ENCODE measurements at regions not wholly inside any gene's neighbourhood (a gene's known extent, or its start where the extent isn't known, plus 50 kb on each side); places are given as distances from the start of the nearest gene placed in this dataset.
A peak's percentile ranks its signal among the peaks of the same experiment; 100 is the strongest.

GRCh38 chr21:18477043-18477442 is 73.5 kb upstream of the TMPRSS15 start:
- intact Hi-C loops (cut with DNase I), result no loop called here
- peak in 1 of 4 donors; percentile 21 for DNase-seq
- peak; percentile 89 for ATAC-seq
- Histone ChIP-seq H3K4me1 (no peaks in the 10 kb centered on the region), H3K27me3 (no peaks in the 10 kb centered on the region), H3K36me3 (no peaks in the 10 kb centered on the region), H3K4me3 (no peak overlapping the region), H3K9me3 (peaks cover 0 to 7% of the 10 kb centered on the region in 2 donors), H3K27ac (no peak overlapping the region)
- TF ChIP-seq, protein P1, sequence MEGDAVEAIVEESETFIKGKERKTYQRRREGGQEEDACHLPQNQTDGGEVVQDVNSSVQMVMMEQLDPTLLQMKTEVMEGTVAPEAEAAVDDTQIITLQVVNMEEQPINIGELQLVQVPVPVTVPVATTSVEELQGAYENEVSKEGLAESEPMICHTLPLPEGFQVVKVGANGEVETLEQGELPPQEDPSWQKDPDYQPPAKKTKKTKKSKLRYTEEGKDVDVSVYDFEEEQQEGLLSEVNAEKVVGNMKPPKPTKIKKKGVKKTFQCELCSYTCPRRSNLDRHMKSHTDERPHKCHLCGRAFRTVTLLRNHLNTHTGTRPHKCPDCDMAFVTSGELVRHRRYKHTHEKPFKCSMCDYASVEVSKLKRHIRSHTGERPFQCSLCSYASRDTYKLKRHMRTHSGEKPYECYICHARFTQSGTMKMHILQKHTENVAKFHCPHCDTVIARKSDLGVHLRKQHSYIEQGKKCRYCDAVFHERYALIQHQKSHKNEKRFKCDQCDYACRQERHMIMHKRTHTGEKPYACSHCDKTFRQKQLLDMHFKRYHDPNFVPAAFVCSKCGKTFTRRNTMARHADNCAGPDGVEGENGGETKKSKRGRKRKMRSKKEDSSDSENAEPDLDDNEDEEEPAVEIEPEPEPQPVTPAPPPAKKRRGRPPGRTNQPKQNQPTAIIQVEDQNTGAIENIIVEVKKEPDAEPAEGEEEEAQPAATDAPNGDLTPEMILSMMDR (IDR thresholded peaks at IDR 0.05), result no peak

DNA sequence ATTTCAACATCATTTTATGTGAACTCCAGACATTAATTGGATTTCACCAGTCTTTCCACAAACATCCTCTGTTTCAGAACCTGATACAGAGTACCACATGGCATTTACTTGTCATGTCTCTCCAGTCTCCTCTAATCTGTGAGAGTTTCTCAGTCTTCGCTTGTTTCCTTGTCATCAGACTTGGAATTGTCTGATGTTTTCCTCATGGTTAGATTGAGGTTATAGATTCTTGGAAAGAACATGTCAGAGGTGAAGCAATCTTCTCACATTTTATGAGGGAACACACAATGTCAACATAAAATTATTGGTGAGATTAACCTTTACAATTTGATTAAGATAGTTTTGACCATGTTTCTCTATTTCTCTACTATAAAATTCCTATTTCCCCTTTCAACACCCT is 74.9 kb upstream of the TMPRSS15 start:
- intact Hi-C loops (cut with DNase I), result no loop called here
- TF ChIP-seq, protein P1 (IDR thresholded peaks at IDR 0.05), result no peak
- Histone ChIP-seq H3K36me3 (no peaks in the 10 kb centered on the region), H3K27me3 (no peaks in the 10 kb centered on the region), H3K27ac (no peak overlapping the region), H3K4me1 (no peaks in the 10 kb centered on the region), H3K4me3 (no peak overlapping the region), H3K9me3 (peaks cover 0 to 7% of the 10 kb centered on the region in 2 donors)
- ATAC-seq, result no peak
- no peak for DNase-seq

DNA sequence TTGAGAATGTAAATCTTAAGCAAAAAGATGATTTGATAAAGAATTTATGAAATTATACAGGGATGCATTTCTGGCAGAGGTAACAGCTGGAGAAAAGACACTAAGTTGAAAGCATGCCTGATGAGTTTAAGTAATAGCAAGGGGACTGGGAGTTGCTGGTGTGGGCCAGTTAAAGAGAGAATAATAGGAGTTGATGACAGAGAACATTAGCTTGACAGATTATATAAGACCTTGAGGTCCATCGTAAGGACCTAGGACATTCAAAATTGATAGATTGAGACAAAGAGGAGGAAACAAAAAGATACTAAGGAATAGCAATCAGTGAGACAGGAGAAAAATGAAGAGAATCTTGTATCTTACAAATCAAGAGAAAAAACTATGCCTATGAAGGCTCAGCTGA is 84.7 kb upstream of the TMPRSS15 start:
- H3K4me3 ChIP-seq, result no peak overlapping the region
- no peak for DNase-seq
- ATAC-seq, result no peak
- intact Hi-C loops (cut with DNase I), result no loop called here
- no peaks in the 10 kb centered on the region for H3K27me3 ChIP-seq
- TF ChIP-seq, protein P1 (IDR thresholded peaks at IDR 0.05), result no peak
- no peak overlapping the region for H3K27ac ChIP-seq
- H3K9me3 ChIP-seq, result no peaks in the 10 kb centered on the region
- H3K36me3 ChIP-seq, result no peaks in the 10 kb centered on the region
- H3K4me1 ChIP-seq, result no peaks in the 10 kb centered on the region

GRCh38 chr21:18493422-18493821 is 89.8 kb upstream of the TMPRSS15 start:
- Histone ChIP-seq H3K27ac (no peak overlapping the region), H3K9me3 (no peaks in the 10 kb centered on the region), H3K4me1 (no peaks in the 10 kb centered on the region), H3K27me3 (no peaks in the 10 kb centered on the region), H3K36me3 (no peaks in the 10 kb centered on the region), H3K4me3 (no peak overlapping the region)
- no peak for ATAC-seq
- TF ChIP-seq, protein P1 (IDR thresholded peaks at IDR 0.05), result no peak
- intact Hi-C loops (cut with DNase I), result no loop called here
- DNase-seq, result no peak

GRCh38 chr21:18495523-18495922 is 91.9 kb upstream of the TMPRSS15 start:
- Histone ChIP-seq H3K27ac (no peak overlapping the region), H3K27me3 (no peaks in the 10 kb centered on the region), H3K9me3 (no peaks in the 10 kb centered on the region), H3K36me3 (no peaks in the 10 kb centered on the region), H3K4me3 (no peak overlapping the region), H3K4me1 (no peaks in the 10 kb centered on the region)
- DNase-seq, result no peak
- TF ChIP-seq, protein P1 (IDR thresholded peaks at IDR 0.05), result no peak
- intact Hi-C loops (cut with DNase I), result no loop called here
- no peak for ATAC-seq

Measured in left lung (tissue), 4 donors.